ENCODE measurements at regions not wholly inside any gene's neighbourhood (a gene's known extent, or its start where the extent isn't known, plus 50 kb on each side); places are given as distances from the start of the nearest gene placed in this dataset.

- no peak overlapping the region for H3K27ac ChIP-seq (ENCODE audit: low read depth in 1 of 2, low read length in 2 of 2)
- 96% methylated on average over 7 of the region's 7 CpGs for WGBS
- TF ChIP-seq RXRA (IDR thresholded peaks at IDR 0.05) (no peak), ATF3 (IDR thresholded peaks at IDR 0.05) (no peak), SP1 (IDR thresholded peaks at IDR 0.05) (no peak), JUND (IDR thresholded peaks at IDR 0.05) (no peak), HNF4A (conservative IDR thresholded peaks at IDR 0.05) (no peak), YY1 (IDR thresholded peaks at IDR 0.05) (no peak), ZBTB33 (IDR thresholded peaks at IDR 0.05) (no peak), MAX (IDR thresholded peaks at IDR 0.05) (no peak), TAF1 (conservative IDR thresholded peaks at IDR 0.05) (no peak), NR2F2 (IDR thresholded peaks at IDR 0.05) (no peak)
- peaks cover 8 to 27% (median 15%) of the 10 kb centered on the region in 4 donors for H3K4me1 ChIP-seq (ENCODE audit: control insufficient read depth in 4 of 4, insufficient read depth in 4 of 4, low read length in 3 of 4)
- no peaks in the 10 kb centered on the region for H3K36me3 ChIP-seq (ENCODE audit: control insufficient read depth in 4 of 4, insufficient read depth in 3 of 4, low read depth in 1 of 4, low read length in 3 of 4)
- H3K4me3 ChIP-seq (ENCODE audit: low read depth in 1 of 3, low read length in 3 of 3) = no peak overlapping the region
- H3K9me3 ChIP-seq (ENCODE audit: control insufficient read depth in 4 of 4, low read length in 3 of 4) = no peaks in the 10 kb centered on the region
- H3K9ac ChIP-seq (ENCODE audit: low read depth in 1 of 2, low read length in 2 of 2) = no peak overlapping the region
- no peaks in the 10 kb centered on the region for H3K27me3 ChIP-seq (ENCODE audit: control insufficient read depth in 4 of 4, insufficient read depth in 4 of 4, low read length in 3 of 4)
- no peak for DNase-seq (ENCODE audit: low spot score)
Measured at GRCh38 chr1:228939881-228940392, 204.7 kb downstream of the RHOU start.

GRCh38 chr1:228940526-228940925, 205.2 kb downstream of the RHOU start:
- TF ChIP-seq TAF1 (conservative IDR thresholded peaks at IDR 0.05) (no peak), NR2F2 (IDR thresholded peaks at IDR 0.05) (no peak), HNF4A (conservative IDR thresholded peaks at IDR 0.05) (no peak), REST (IDR thresholded peaks at IDR 0.05) (no peak), JUND (IDR thresholded peaks at IDR 0.05) (no peak), RXRA (IDR thresholded peaks at IDR 0.05) (no peak), EGR1 (IDR thresholded peaks at IDR 0.05; ENCODE audit: low read depth in 2 of 2) (no peak), FOXA2 (IDR thresholded peaks at IDR 0.05) (no peak), GABPA (IDR thresholded peaks at IDR 0.05 in 1 of 2, conservative IDR thresholded peaks at IDR 0.05 in 1 of 2) (no peak), HNF4G (IDR thresholded peaks at IDR 0.05) (no peak)
- H3K36me3 ChIP-seq (ENCODE audit: control insufficient read depth in 4 of 4, insufficient read depth in 3 of 4, low read depth in 1 of 4, low read length in 3 of 4) = no peaks in the 10 kb centered on the region
- 94% methylated on average over 7 of the region's 7 CpGs for WGBS
- DNase-seq (ENCODE audit: low spot score) = no peak
- no peak overlapping the region for H3K27ac ChIP-seq (ENCODE audit: low read depth in 1 of 2, low read length in 2 of 2)
- H3K9me3 ChIP-seq (ENCODE audit: control insufficient read depth in 4 of 4, low read length in 3 of 4) = no peaks in the 10 kb centered on the region
- H3K9ac ChIP-seq (ENCODE audit: low read depth in 1 of 2, low read length in 2 of 2) = no peak overlapping the region
- no peak overlapping the region for H3K4me3 ChIP-seq (ENCODE audit: low read depth in 1 of 3, low read length in 3 of 3)
- peaks cover 5 to 22% (median 12%) of the 10 kb centered on the region in 4 donors for H3K4me1 ChIP-seq (ENCODE audit: control insufficient read depth in 4 of 4, insufficient read depth in 4 of 4, low read length in 3 of 4)
- H3K27me3 ChIP-seq (ENCODE audit: control insufficient read depth in 4 of 4, insufficient read depth in 4 of 4, low read length in 3 of 4) = no peaks in the 10 kb centered on the region

All from liver (tissue), 7 donors.